H1 (cell line): ENCODE measurements at regions not wholly inside any gene's neighbourhood (a gene's known extent, or its start where the extent isn't known, plus 50 kb on each side); places are given as distances from the start of the nearest gene placed in this dataset.

Source experiments
- SIN3A ChIP-seq, 2 experiments: IDR thresholded peaks in 1 of 2; conservative IDR thresholded peaks in 1 of 2; 2 replicates each; pipeline ENCODE4 v1.6.1; 2011 to 2012; ENCODE audit warnings: low read length in 2 of 2, improper control_type of control experiment in 1 of 2, low read depth in 1 of 2, mild to moderate bottlenecking in 1 of 2
- SIRT6 ChIP-seq: IDR thresholded peaks from one replicate; pipeline ENCODE4 v1.7.1; 2012; ENCODE audit warnings: low read length, inconsistent platforms
- SP1 ChIP-seq: IDR thresholded peaks from 2 replicates; pipeline ENCODE4 v1.6.1; 2011; ENCODE audit warnings: low read depth, low read length
- TF ChIP-seq, protein P1 (sequence below): IDR thresholded peaks from 2 replicates; pipeline ENCODE4 v1.6.1; 2011; ENCODE audit warnings: low read depth, mild to moderate bottlenecking, low read length; ENCODE audit not compliant: insufficient read depth

DNA sequence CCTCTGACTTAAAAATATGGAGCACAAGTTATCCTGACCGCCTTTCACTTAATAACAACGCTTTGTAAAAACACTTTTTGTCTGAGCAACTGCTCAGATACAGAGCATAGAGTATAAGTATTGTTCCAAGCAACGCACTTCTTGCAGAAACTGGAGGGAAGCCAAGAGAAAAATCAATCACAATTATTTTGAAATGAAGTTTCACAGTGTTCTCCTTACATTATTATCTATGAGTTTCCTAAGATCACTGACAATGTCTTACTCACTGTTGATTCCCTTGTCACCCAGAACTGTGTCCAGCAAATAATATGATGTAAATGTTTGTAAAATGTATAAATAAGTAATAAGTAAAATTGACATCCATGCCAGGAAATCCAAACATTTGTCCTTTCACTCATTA, 184.6 kb upstream of the GPR149 start (continued):
- TF ChIP-seq SIN3A (conservative IDR thresholded peaks at IDR 0.05 in 1 of 2, IDR thresholded peaks at IDR 0.05 in 1 of 2; ENCODE audit: low read depth in 1 of 2, low read length in 2 of 2) (no peak), SIRT6 (no peak), SP1 (no peak)
- TF ChIP-seq, protein P1, sequence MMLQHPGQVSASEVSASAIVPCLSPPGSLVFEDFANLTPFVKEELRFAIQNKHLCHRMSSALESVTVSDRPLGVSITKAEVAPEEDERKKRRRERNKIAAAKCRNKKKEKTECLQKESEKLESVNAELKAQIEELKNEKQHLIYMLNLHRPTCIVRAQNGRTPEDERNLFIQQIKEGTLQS: no peak
